ENCODE measurements at regions not wholly inside any gene's neighbourhood (a gene's known extent, or its start where the extent isn't known, plus 50 kb on each side); places are given as distances from the start of the nearest gene placed in this dataset.

GRCh38 chr5:74372502-74373064 lies 267.9 kb downstream of the ENC1 start:
- no peak for DNase-seq

- no peak for DNase-seq
These were observed 268.5 kb downstream of the ENC1 start for GRCh38 chr5:74372051-74372450.

- no peak for DNase-seq
These were observed 268.9 kb downstream of the ENC1 start for GRCh38 chr5:74371621-74372020.

- DNase-seq: no peak
These were observed 270.4 kb downstream of the ENC1 start for GRCh38 chr5:74370168-74370567.

- no peak for DNase-seq
These were observed 271.4 kb downstream of the ENC1 start for GRCh38 chr5:74369173-74369572.

GRCh38 chr5:74367934-74368333 lies 272.6 kb downstream of the ENC1 start:
- DNase-seq: no peak

GRCh38 chr5:74367241-74367733 lies 273.2 kb downstream of the ENC1 start:
- no peak for DNase-seq

- no peak for DNase-seq
These were observed 274.8 kb downstream of the ENC1 start for GRCh38 chr5:74365723-74366122.

- DNase-seq: no peak
These were observed 276.0 kb downstream of the ENC1 start for GRCh38 chr5:74364507-74364906.

GRCh38 chr5:74363603-74364205 lies 276.8 kb downstream of the ENC1 start:
- DNase-seq: no peak

- no peak for DNase-seq
These were observed 278.8 kb downstream of the ENC1 start for GRCh38 chr5:74361406-74362358.

GRCh38 chr5:74360535-74361210 lies 279.9 kb downstream of the ENC1 start:
- DNase-seq: no peak

- no peak for DNase-seq
These were observed 282.7 kb downstream of the ENC1 start for GRCh38 chr5:74357827-74358226.

- DNase-seq: no peak
These were observed 284.4 kb downstream of the ENC1 start for GRCh38 chr5:74356009-74356695.

- no peak for DNase-seq
These were observed 285.3 kb downstream of the ENC1 start for GRCh38 chr5:74355041-74355824.

- DNase-seq: no peak
These were observed 288.3 kb downstream of the ENC1 start for GRCh38 chr5:74352256-74352655.

- no peak for DNase-seq
These were observed 297.4 kb downstream of the ENC1 start for GRCh38 chr5:74342948-74343682.

GRCh38 chr5:74342182-74342581 lies 298.3 kb downstream of the ENC1 start:
- no peak for DNase-seq

GRCh38 chr5:74341221-74341620 lies 299.3 kb downstream of the ENC1 start:
- no peak for DNase-seq

GRCh38 chr5:74340476-74340875 lies 300.1 kb downstream of the ENC1 start:
- DNase-seq: no peak

GRCh38 chr5:74337984-74338310 lies 302.6 kb downstream of the ENC1 start:
- no peak for DNase-seq
